Neural cell (in vitro differentiated cells): ENCODE measurements at regions not wholly inside any gene's neighbourhood (a gene's known extent, or its start where the extent isn't known, plus 50 kb on each side); places are given as distances from the start of the nearest gene placed in this dataset.

Experiments used
- CTCF ChIP-seq: fragments of 450-650 bp; IDR thresholded peaks from 2 replicates; pipeline ENCODE4 v1.5.1; 2014; ENCODE audit warnings: antibody characterized with exemption, mild to moderate bottlenecking, moderate library complexity; ENCODE audit not compliant: poor library complexity, severe bottlenecking
- EP300 ChIP-seq: fragments of 450-650 bp; conservative IDR thresholded peaks from 2 replicates; pipeline ENCODE4 v1.6.1; 2014; ENCODE audit warnings: antibody characterized with exemption, mild to moderate bottlenecking, moderate library complexity; ENCODE audit not compliant: poor library complexity, severe bottlenecking
- EZH2 ChIP-seq: fragments of 200-600, 300-800 bp; shearing (Covaris generic), sonication (generic); IDR thresholded peaks from 2 replicates; pipeline ENCODE4 v1.6.1; 2014; ENCODE audit warnings: antibody characterized with exemption, low read length, borderline replicate concordance, mild to moderate bottlenecking; ENCODE audit not compliant: insufficient read depth, poor library complexity, severe bottlenecking
- MXI1 ChIP-seq: fragments of 450-650 bp; conservative IDR thresholded peaks from 2 replicates; pipeline ENCODE4 v1.6.1; 2014; ENCODE audit warnings: antibody characterized with exemption, mild to moderate bottlenecking; ENCODE audit not compliant: poor library complexity, severe bottlenecking
- POLR2AphosphoS5 ChIP-seq: IDR thresholded peaks from 2 replicates; pipeline ENCODE4 v1.6.1; 2012
- RAD21 ChIP-seq: fragments of 450-650 bp; conservative IDR thresholded peaks from 2 replicates; pipeline ENCODE4 v1.6.1; 2014; ENCODE audit warnings: antibody characterized with exemption, mild to moderate bottlenecking, moderate library complexity
- REST ChIP-seq: IDR thresholded peaks from 2 replicates; pipeline ENCODE4 v1.6.1; 2012; ENCODE audit warnings: borderline replicate concordance
- SMC3 ChIP-seq: fragments of 450-650 bp; conservative IDR thresholded peaks from 2 replicates; pipeline ENCODE4 v1.6.1; 2014; ENCODE audit warnings: antibody characterized with exemption, mild to moderate bottlenecking, moderate library complexity; ENCODE audit not compliant: poor library complexity
- TAF1 ChIP-seq: IDR thresholded peaks from 2 replicates; pipeline ENCODE4 v1.6.1; 2012; ENCODE audit warnings: low read depth

GRCh38 chr3:40780291-40780924 lies 255.6 kb downstream of the ZNF621 start:
- no peak for TF ChIP-seq CTCF
- no peak for TF ChIP-seq EP300
- no peak for TF ChIP-seq SMC3
- TF ChIP-seq MXI1, result no peak
- no peak for TF ChIP-seq RAD21
- TF ChIP-seq EZH2, result no peak
- no peak for TF ChIP-seq POLR2AphosphoS5
- TF ChIP-seq REST, result no peak
- TF ChIP-seq TAF1, result no peak
